ENCODE measurements at regions not wholly inside any gene's neighbourhood (a gene's known extent, or its start where the extent isn't known, plus 50 kb on each side); places are given as distances from the start of the nearest gene placed in this dataset.

GRCh38 chr10:3684891-3685290 lies 100.1 kb downstream of the KLF6 start:
- no peak for TF ChIP-seq CTCF (conservative IDR thresholded peaks at IDR 0.05; ENCODE audit: low read length)
- no peak for TF ChIP-seq EZH2phosphoT487 (IDR thresholded peaks at IDR 0.05; ENCODE audit: borderline replicate concordance)
